ENCODE measurements at regions not wholly inside any gene's neighbourhood (a gene's known extent, or its start where the extent isn't known, plus 50 kb on each side); places are given as distances from the start of the nearest gene placed in this dataset.

GRCh38 chr15:39411102-39411989, 169.5 kb upstream of the THBS1 start:
- TF ChIP-seq ZBTB21 (CRISPR knock-in tag; IDR thresholded peaks at IDR 0.05; ENCODE audit: borderline replicate concordance), result no peak
- TF ChIP-seq, protein P1, sequence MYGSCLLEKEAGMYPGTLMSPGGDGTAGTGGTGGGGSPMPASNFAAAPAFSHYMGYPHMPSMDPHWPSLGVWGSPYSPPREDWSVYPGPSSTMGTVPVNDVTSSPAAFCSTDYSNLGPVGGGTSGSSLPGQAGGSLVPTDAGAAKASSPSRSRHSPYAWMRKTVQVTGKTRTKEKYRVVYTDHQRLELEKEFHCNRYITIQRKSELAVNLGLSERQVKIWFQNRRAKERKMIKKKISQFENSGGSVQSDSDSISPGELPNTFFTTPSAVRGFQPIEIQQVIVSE (CRISPR knock-in tag; IDR thresholded peaks at IDR 0.05; ENCODE audit: borderline replicate concordance), result no peak
- TF ChIP-seq NFE2L1 (CRISPR knock-in tag; IDR thresholded peaks at IDR 0.05), result no peak
- TF ChIP-seq USF2 (CRISPR knock-in tag; IDR thresholded peaks at IDR 0.05), result no peak
- TF ChIP-seq, protein P2, sequence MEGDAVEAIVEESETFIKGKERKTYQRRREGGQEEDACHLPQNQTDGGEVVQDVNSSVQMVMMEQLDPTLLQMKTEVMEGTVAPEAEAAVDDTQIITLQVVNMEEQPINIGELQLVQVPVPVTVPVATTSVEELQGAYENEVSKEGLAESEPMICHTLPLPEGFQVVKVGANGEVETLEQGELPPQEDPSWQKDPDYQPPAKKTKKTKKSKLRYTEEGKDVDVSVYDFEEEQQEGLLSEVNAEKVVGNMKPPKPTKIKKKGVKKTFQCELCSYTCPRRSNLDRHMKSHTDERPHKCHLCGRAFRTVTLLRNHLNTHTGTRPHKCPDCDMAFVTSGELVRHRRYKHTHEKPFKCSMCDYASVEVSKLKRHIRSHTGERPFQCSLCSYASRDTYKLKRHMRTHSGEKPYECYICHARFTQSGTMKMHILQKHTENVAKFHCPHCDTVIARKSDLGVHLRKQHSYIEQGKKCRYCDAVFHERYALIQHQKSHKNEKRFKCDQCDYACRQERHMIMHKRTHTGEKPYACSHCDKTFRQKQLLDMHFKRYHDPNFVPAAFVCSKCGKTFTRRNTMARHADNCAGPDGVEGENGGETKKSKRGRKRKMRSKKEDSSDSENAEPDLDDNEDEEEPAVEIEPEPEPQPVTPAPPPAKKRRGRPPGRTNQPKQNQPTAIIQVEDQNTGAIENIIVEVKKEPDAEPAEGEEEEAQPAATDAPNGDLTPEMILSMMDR (IDR thresholded peaks at IDR 0.05), result no peak
- no peak for TF ChIP-seq SOX15 (CRISPR knock-in tag; IDR thresholded peaks at IDR 0.05)
- TF ChIP-seq, protein P3, sequence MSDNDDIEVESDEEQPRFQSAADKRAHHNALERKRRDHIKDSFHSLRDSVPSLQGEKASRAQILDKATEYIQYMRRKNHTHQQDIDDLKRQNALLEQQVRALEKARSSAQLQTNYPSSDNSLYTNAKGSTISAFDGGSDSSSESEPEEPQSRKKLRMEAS (CRISPR knock-in tag; IDR thresholded peaks at IDR 0.05), result no peak
- TF ChIP-seq ZNF416 (CRISPR knock-in tag; IDR thresholded peaks at IDR 0.05), result no peak
